ENCODE measurements at regions not wholly inside any gene's neighbourhood (a gene's known extent, or its start where the extent isn't known, plus 50 kb on each side); places are given as distances from the start of the nearest gene placed in this dataset.

DNA sequence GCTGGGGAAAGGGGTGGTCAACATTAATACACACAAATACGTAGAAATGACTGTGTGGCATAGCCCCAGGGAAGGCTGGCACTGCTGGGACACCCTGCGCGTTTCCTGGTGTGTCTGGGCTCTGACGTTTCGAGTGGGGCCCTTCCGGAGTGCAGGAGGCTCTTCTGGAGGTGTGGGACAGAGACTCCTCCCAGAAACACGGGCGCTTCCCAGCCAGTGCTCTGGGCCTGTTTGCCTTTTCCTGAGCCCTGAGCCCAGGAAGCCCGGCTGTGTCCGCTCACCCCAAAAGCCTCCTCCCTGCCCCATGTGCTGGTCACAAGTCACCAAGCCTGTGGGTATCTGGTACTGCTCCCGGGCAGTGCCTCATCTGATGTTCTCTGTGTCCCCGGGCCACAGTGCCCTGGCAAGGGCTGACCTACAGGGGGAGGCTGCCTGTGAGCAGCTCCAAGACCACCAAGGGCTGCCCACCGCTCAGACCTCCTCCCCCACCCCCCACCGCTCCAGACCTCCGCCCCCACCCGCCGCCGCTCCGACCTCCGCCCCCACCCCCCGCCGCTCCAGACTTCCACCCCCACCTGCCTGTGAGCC, 1133.3 kb downstream of the BRD1 start:
- TF ChIP-seq, protein P1, sequence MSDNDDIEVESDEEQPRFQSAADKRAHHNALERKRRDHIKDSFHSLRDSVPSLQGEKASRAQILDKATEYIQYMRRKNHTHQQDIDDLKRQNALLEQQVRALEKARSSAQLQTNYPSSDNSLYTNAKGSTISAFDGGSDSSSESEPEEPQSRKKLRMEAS (IDR thresholded peaks at IDR 0.05; ENCODE audit: low read depth, low read length): no peak
- TF ChIP-seq POLR2A (IDR thresholded peaks at IDR 0.05; ENCODE audit: extremely low read depth, insufficient read length) (no peak), MYC (IDR thresholded peaks at IDR 0.05; ENCODE audit: low read depth, low read length) (no peak)
- TF ChIP-seq, protein P2, sequence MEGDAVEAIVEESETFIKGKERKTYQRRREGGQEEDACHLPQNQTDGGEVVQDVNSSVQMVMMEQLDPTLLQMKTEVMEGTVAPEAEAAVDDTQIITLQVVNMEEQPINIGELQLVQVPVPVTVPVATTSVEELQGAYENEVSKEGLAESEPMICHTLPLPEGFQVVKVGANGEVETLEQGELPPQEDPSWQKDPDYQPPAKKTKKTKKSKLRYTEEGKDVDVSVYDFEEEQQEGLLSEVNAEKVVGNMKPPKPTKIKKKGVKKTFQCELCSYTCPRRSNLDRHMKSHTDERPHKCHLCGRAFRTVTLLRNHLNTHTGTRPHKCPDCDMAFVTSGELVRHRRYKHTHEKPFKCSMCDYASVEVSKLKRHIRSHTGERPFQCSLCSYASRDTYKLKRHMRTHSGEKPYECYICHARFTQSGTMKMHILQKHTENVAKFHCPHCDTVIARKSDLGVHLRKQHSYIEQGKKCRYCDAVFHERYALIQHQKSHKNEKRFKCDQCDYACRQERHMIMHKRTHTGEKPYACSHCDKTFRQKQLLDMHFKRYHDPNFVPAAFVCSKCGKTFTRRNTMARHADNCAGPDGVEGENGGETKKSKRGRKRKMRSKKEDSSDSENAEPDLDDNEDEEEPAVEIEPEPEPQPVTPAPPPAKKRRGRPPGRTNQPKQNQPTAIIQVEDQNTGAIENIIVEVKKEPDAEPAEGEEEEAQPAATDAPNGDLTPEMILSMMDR (IDR thresholded peaks at IDR 0.05; ENCODE audit: low read depth, low read length): no peak
- DNase-seq (ENCODE audit: low read depth): no peak
- H3K4me3 ChIP-seq (ENCODE audit: low read depth, low read length): no peak overlapping the region

DNA sequence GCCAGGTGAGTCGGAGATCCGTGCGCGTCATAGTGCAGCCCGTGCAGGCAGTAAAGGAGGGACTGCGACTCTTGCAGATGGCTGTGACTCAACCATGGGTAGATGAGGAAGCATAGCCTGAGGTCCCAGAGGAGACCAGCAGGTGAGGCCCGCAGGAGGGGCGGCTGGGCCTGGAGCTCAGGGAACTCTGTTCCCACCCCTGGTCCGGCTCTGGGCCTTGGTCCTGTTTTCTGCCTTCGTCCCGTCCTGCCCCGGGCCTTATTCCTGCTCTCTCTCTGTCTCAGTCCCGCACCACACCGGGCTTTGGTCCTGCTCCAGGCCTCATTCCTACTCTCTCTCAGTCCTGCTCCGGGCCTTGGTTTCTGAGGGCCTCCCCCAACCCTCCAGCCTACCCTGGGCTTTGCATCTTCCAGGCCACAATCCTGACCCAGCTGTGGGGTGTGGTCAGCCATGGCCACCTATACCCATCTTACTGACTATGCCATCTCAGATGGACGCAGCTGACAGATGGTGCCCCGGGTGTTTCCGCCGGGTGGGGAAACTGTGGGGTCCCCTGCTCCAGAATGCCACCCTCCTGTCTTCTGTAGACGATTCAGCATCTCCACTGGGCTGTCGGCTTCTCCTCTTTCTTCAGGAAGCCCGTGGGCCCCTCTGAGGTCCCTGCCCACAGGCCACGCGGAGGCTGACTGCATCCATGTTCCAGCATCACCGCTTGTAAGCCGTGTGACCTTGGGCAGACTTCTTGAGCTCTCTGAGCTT, 1134.1 kb downstream of the BRD1 start:
- TF ChIP-seq POLR2A (IDR thresholded peaks at IDR 0.05; ENCODE audit: extremely low read depth, insufficient read length): no peak
- H3K4me3 ChIP-seq (ENCODE audit: low read depth, low read length): no peak overlapping the region
- peak; percentile 23 for DNase-seq (ENCODE audit: low read depth)

DNA sequence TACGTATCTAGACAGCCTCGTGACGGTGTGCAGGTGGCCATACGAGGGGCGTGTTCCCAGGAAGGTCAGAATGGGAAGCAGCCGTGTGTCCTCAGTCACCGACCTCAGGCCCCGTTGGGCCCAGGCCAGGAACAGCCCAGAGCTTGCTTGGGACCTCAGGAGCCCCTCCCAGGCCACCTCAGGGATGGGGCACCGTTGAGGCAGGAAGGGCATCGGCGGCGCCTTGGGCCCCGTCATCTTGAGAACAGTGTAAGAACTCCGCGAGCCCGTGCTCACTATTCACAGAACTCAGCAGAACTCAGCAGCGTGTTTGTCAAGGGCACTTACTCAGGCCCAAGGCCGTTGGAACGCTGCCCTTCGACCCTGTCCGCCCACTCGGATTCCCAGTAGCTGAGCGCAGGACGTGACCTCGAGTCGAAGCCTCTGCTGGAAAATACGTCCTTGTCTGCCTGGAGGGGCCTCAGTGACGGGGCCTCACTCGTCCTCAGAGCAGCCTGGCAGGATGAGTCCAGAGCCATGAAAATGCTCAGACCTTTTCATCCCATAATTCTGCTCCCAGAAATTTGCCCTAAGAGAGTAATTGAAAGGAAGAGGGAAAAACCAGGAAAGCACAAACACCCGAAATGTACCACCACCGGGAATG, 1134.8 kb downstream of the BRD1 start:
- no peak overlapping the region for H3K4me3 ChIP-seq (ENCODE audit: low read depth, low read length)
- DNase-seq (ENCODE audit: low read depth): no peak
- no peak for TF ChIP-seq MYC (IDR thresholded peaks at IDR 0.05; ENCODE audit: low read depth, low read length)
- TF ChIP-seq POLR2A (IDR thresholded peaks at IDR 0.05; ENCODE audit: extremely low read depth, insufficient read length): no peak
- TF ChIP-seq, protein P2 (IDR thresholded peaks at IDR 0.05; ENCODE audit: low read depth, low read length): no peak
- TF ChIP-seq, protein P1 (IDR thresholded peaks at IDR 0.05; ENCODE audit: low read depth, low read length): no peak

DNA sequence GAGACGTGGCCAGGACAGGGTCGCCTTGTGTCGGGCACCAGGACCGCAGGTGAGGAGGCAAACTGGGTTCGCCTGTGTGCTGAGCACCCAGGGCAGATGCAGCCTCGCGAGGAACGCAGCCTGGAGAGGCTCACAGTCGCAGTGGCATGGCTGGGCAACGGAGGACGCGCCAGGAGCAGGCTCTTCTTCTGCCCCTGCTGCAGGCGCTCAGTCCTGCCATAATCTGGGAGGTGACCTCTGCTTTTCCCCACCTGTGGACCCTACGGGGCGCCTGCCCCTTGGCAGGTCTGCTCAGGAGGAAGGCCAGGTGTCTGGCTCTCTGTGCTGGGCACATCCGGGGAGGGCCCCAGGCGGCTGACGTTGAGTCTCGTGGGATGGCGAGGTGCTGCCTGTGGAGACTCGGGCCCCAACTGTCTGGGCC, 1136.2 kb downstream of the BRD1 start:
- TF ChIP-seq POLR2A (IDR thresholded peaks at IDR 0.05; ENCODE audit: extremely low read depth, insufficient read length) (no peak), MYC (IDR thresholded peaks at IDR 0.05; ENCODE audit: low read depth, low read length) (no peak)
- TF ChIP-seq, protein P1 (IDR thresholded peaks at IDR 0.05; ENCODE audit: low read depth, low read length): no peak
- TF ChIP-seq, protein P2 (IDR thresholded peaks at IDR 0.05; ENCODE audit: low read depth, low read length): no peak
- DNase-seq (ENCODE audit: low read depth): no peak
- no peak overlapping the region for H3K4me3 ChIP-seq (ENCODE audit: low read depth, low read length)

DNA sequence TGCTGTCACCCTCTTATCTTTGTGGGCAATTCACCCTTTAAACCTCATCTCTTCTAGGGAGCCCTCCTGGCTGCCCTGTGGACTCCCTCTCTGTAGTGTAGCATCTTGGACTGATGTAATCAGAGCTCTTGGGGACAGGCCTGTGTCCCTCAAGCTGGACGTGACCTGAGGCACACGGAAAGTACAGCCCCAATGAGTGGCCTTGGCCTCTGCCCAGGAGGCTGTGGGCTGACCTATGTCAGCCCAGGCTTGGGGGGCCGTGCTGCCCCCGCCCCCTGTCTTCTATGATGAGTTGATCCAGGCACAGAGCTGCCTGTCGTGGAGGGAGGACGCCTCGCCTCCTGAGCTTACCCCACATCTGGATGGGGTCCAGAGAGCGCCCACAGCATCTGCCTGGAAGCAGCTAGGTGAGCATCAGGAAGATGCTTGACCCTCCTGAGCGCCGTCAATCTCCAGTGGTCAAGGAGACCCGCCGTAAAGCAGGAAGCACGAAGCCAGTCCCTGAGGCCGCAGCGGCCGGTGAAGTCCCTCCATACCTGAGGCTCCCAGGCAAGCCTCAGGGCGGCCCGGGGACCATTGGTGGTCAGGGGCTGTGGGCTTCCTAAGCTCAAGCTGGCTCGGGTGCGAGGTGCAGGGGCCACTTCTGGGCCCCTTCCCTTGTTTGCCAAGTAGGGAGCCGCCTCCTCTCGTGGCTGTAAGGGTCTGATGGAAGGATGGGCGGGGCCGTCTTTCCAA, 1136.9 kb downstream of the BRD1 start:
- TF ChIP-seq MYC (IDR thresholded peaks at IDR 0.05; ENCODE audit: low read depth, low read length): no peak
- TF ChIP-seq, protein P2 (IDR thresholded peaks at IDR 0.05; ENCODE audit: low read depth, low read length): no peak
- TF ChIP-seq POLR2A (IDR thresholded peaks at IDR 0.05; ENCODE audit: extremely low read depth, insufficient read length): no peak
- TF ChIP-seq, protein P1 (IDR thresholded peaks at IDR 0.05; ENCODE audit: low read depth, low read length): no peak
- DNase-seq (ENCODE audit: low read depth): no peak
- H3K4me3 ChIP-seq (ENCODE audit: low read depth, low read length): no peak overlapping the region

Measured in NB4 (cell line).